Ovary (tissue), 7 donors: ENCODE measurements at regions not wholly inside any gene's neighbourhood (a gene's known extent, or its start where the extent isn't known, plus 50 kb on each side); places are given as distances from the start of the nearest gene placed in this dataset.
"Not testable (repeated sequence)": the region's sequence is repeated elsewhere in the genome, so short reads cannot be mapped to it uniquely, and the experiment has no call there.

Experiments used
- DNase-seq, 5 donors: peaks; one replicate each; pipeline ENCODE4 v3.0.0-alpha.2; 2019 to 2020
- H3K27ac ChIP-seq, 2 donors: fragments of 200-600 bp; one replicate each; pipeline versions ENCODE4 v1.5.1 to v1.8.0; 2019 to 2022
- H3K27me3 ChIP-seq: fragments of 200-600 bp; one replicate; pipeline ENCODE4 v1.8.0; 2022
- H3K36me3 ChIP-seq: fragments of 200-600 bp; sonication (generic); one replicate; pipeline ENCODE4 v1.5.1; 2019
- H3K4me1 ChIP-seq: one replicate; pipeline ENCODE4 v1.8.1; 2013; ENCODE audit warnings: mild to moderate bottlenecking, moderate library complexity; ENCODE audit not compliant: insufficient read depth
- H3K4me3 ChIP-seq: fragments of 200-600 bp; sonication (generic); one replicate; pipeline ENCODE4 v1.5.1; 2017
- H3K9me3 ChIP-seq, 2 donors: fragments of 200-600 bp in 1 of 2; sonication (generic) in 1 of 2; one replicate each; pipeline versions ENCODE4 v1.5.1 to v1.8.1; 2013 to 2019; ENCODE audit warnings: mild to moderate bottlenecking in 1 of 2, moderate library complexity in 1 of 2
- CTCF ChIP-seq, 3 donors: fragments of 450-650 bp in 2 of 3; fragments of 200-600 bp in 1 of 3; IDR thresholded peaks; one replicate each; pipeline versions ENCODE4 v1.5.1 to v1.8.0; 2016 to 2022; ENCODE audit warnings: antibody characterized with exemption in 3 of 3, mild to moderate bottlenecking in 1 of 3
- EP300 ChIP-seq: sonication (generic); formaldehyde crosslinking; IDR thresholded peaks from one replicate; pipeline ENCODE4 v1.6.1; 2017; ENCODE audit warnings: antibody characterized with exemption
- POLR2A ChIP-seq: fragments of 450-650 bp; IDR thresholded peaks from one replicate; pipeline ENCODE4 v1.6.1; 2017; ENCODE audit warnings: antibody characterized with exemption, mild to moderate bottlenecking, moderate library complexity
- WGBS, 3 donors: extraction: QIAGEN DNeasy Blood & Tissue Kit in 1 of 3; methylation state at CpG; one replicate each; pipeline versions ENCODE4 v1.1.5 to v1.1.7; 2013 to 2017; 5-methylcytosine and 5-hydroxymethylcytosine counted together
- intact Hi-C, 4 donors: fragments of 100-400 bp; cut with DNase I; formaldehyde crosslinking; loops; one replicate each; pipeline versions ENCODE4 v1.11.0 to v1.15.1; 2022 to 2023
- donor health status: DM: no; HTN: no; CAD: no; lungs with moderate emphysema.
- donor health status: DM: no; HTN: no; CAD: no.
- donor health status: Bipolar disorder and iron deficiency.
- donor health status: DM: no; HTN: no; CAD: no.
- donor health status: DM: yes; HTN: yes; CAD: no.

- Histone ChIP-seq H3K9me3 (no peaks in the 10 kb centered on the region), H3K27me3 (no peaks in the 10 kb centered on the region), H3K4me3 (no peak overlapping the region), H3K36me3 (no peaks in the 10 kb centered on the region), H3K27ac (no peak overlapping the region), H3K4me1 (no peaks in the 10 kb centered on the region)
- no peak for TF ChIP-seq CTCF (IDR thresholded peaks at IDR 0.05)
- TF ChIP-seq EP300, result no peak
- TF ChIP-seq POLR2A, result no peak
- intact Hi-C loops, result no loop called here
- 64 to 76% (median 72%) methylated on average over 2 of the region's 2 CpGs for WGBS, 3 donors
- no peak for DNase-seq
These were observed 525.2 kb downstream of the TNS3 start for GRCh38 chr7:47056731-47057130.

- H3K27ac ChIP-seq, DNase-seq, H3K4me1 ChIP-seq, intact Hi-C loops, H3K36me3 ChIP-seq, H3K27me3 ChIP-seq, H3K9me3 ChIP-seq: not testable (repeated sequence)
- H3K4me3 ChIP-seq, result peak overlapping the region; percentile 12
- WGBS, 3 donors, result 33 to 55% (median 38%) methylated on average over 63 to 70 of the region's 70 CpGs
These were observed 529.2 kb downstream of the TNS3 start for GRCh38 chr7:47052541-47053208.

- 92 to 97% (median 93%) methylated on average over 13 of the region's 13 CpGs for WGBS, 3 donors
- TF ChIP-seq EP300 (no peak), POLR2A (no peak), CTCF (IDR thresholded peaks at IDR 0.05) (no peak)
- intact Hi-C loops, result no loop called here
- H3K36me3 ChIP-seq, result no peaks in the 10 kb centered on the region
- no peak overlapping the region for H3K27ac ChIP-seq
- no peak for DNase-seq
- no peaks in the 10 kb centered on the region for H3K9me3 ChIP-seq
- no peaks in the 10 kb centered on the region for H3K27me3 ChIP-seq
- peaks cover 12% of the 10 kb centered on the region for H3K4me1 ChIP-seq
- H3K4me3 ChIP-seq, result no peak overlapping the region
These were observed 532.6 kb downstream of the TNS3 start for GRCh38 chr7:47049234-47049774.

GRCh38 chr7:47047384-47047783 is 534.5 kb downstream of the TNS3 start:
- Histone ChIP-seq H3K36me3 (no peaks in the 10 kb centered on the region), H3K9me3 (no peaks in the 10 kb centered on the region), H3K27me3 (no peaks in the 10 kb centered on the region), H3K27ac (no peak overlapping the region), H3K4me1 (peaks cover 12% of the 10 kb centered on the region), H3K4me3 (no peak overlapping the region)
- no peak for TF ChIP-seq POLR2A
- no peak for TF ChIP-seq EP300
- TF ChIP-seq CTCF (IDR thresholded peaks at IDR 0.05), result no peak
- DNase-seq, result no peak
- intact Hi-C loops, result no loop called here
- WGBS, 3 donors, result 44 to 53% (median 51%) methylated on average over 2 of the region's 2 CpGs

- H3K4me1 ChIP-seq, result peaks cover 12% of the 10 kb centered on the region
- intact Hi-C loops, result no loop called here
- DNase-seq, result no peak
- no peaks in the 10 kb centered on the region for H3K9me3 ChIP-seq
- H3K27ac ChIP-seq, result no peak overlapping the region
- no peak overlapping the region for H3K4me3 ChIP-seq
- TF ChIP-seq POLR2A (no peak), CTCF (IDR thresholded peaks at IDR 0.05) (no peak), EP300 (no peak)
- H3K36me3 ChIP-seq, result no peaks in the 10 kb centered on the region
- H3K27me3 ChIP-seq, result no peaks in the 10 kb centered on the region
- WGBS, 3 donors, result 58 to 68% (median 65%) methylated on average over 9 of the region's 9 CpGs
These were observed 535.0 kb downstream of the TNS3 start for GRCh38 chr7:47046949-47047348.
